ENCODE measurements at regions not wholly inside any gene's neighbourhood (a gene's known extent, or its start where the extent isn't known, plus 50 kb on each side); places are given as distances from the start of the nearest gene placed in this dataset.

GRCh38 chr3:139291276-139292051 is 52.4 kb upstream of the MRPS22 start:
- ATAC-seq (no peak), DNase-seq (ENCODE audit: low read depth, low spot score) (no peak)
- ChIA-PET CTCF (no interaction called here), POLR2A (no interaction called here)
- Histone ChIP-seq H3K4me3 (ENCODE audit: low read depth in 2 of 2, low read length in 2 of 2) (no peak overlapping the region), H3K27ac (ENCODE audit: low read length) (peak overlapping the region; percentile 3; the same call in 1 of the 2 replicates), H3K27me3 (ENCODE audit: control insufficient read depth, insufficient read depth, low read length) (no peaks in the 10 kb centered on the region), H3K36me3 (ENCODE audit: control insufficient read depth, insufficient read depth, low read length) (no peaks in the 10 kb centered on the region), H3K4me1 (ENCODE audit: control insufficient read depth, insufficient read depth, low read length) (peaks cover 32% of the 10 kb centered on the region), H3K9me3 (ENCODE audit: control insufficient read depth, insufficient read depth, low read depth, low read length) (no peaks in the 10 kb centered on the region)
- BruUV-seq (replicated peaks): no TSS peak
- in situ Hi-C loops (cut with HindIII; ENCODE audit: low pct_unique_long_range_greater_than_20kb, low sequenced_read_pairs): no loop called here
- no peak for TF ChIP-seq POLR2AphosphoS5 (IDR thresholded peaks at IDR 0.05; ENCODE audit: low read depth, low read length)
- no peak for TF ChIP-seq REST (IDR thresholded peaks at IDR 0.05; ENCODE audit: insufficient read depth in 1 of 2, low read depth in 2 of 2, low read length in 1 of 2)
- no peak for TF ChIP-seq TCF7L2 (IDR thresholded peaks at IDR 0.05; ENCODE audit: low read depth, low read length)
- no peak for TF ChIP-seq CTCF (IDR thresholded peaks at IDR 0.05)
- no peak for TF ChIP-seq SIN3A (IDR thresholded peaks at IDR 0.05; ENCODE audit: borderline replicate concordance, insufficient read depth, low read depth, low read length)
- intact Hi-C loops (cut with micrococcal nuclease; ENCODE audit: unreplicated experiment): no loop called here

- H3K4me1 ChIP-seq (ENCODE audit: control insufficient read depth, insufficient read depth, low read length): peaks cover 39% of the 10 kb centered on the region
- peak overlapping the region; percentile 3; the same call in 1 of the 2 replicates for H3K27ac ChIP-seq (ENCODE audit: low read length)
- in situ Hi-C loops (cut with HindIII; ENCODE audit: low pct_unique_long_range_greater_than_20kb, low sequenced_read_pairs): no loop called here
These were observed 51.6 kb upstream of the MRPS22 start for GRCh38 chr3:139292192-139292591.

More at GRCh38 chr3:139292192-139292591, 51.6 kb upstream of the MRPS22 start:
- no peak overlapping the region for H3K4me3 ChIP-seq (ENCODE audit: low read depth in 2 of 2, low read length in 2 of 2)
- no TSS peak for BruUV-seq (replicated peaks)
- no peak for ATAC-seq
- POLR2A ChIA-PET: no interaction called here
- H3K9me3 ChIP-seq (ENCODE audit: control insufficient read depth, insufficient read depth, low read depth, low read length): no peaks in the 10 kb centered on the region
- no peaks in the 10 kb centered on the region for H3K27me3 ChIP-seq (ENCODE audit: control insufficient read depth, insufficient read depth, low read length)
- no peaks in the 10 kb centered on the region for H3K36me3 ChIP-seq (ENCODE audit: control insufficient read depth, insufficient read depth, low read length)
- no peak for TF ChIP-seq POLR2AphosphoS5 (IDR thresholded peaks at IDR 0.05; ENCODE audit: low read depth, low read length)
- TF ChIP-seq TCF7L2 (IDR thresholded peaks at IDR 0.05; ENCODE audit: low read depth, low read length): no peak
- TF ChIP-seq CTCF (IDR thresholded peaks at IDR 0.05): no peak
- no peak for TF ChIP-seq REST (IDR thresholded peaks at IDR 0.05; ENCODE audit: insufficient read depth in 1 of 2, low read depth in 2 of 2, low read length in 1 of 2)
- no peak for TF ChIP-seq SIN3A (IDR thresholded peaks at IDR 0.05; ENCODE audit: borderline replicate concordance, insufficient read depth, low read depth, low read length)
- intact Hi-C loops (cut with micrococcal nuclease; ENCODE audit: unreplicated experiment): no loop called here
- CTCF ChIA-PET: no interaction called here
- DNase-seq (ENCODE audit: low read depth, low spot score): no peak

Data from Panc1 (cell line).